ENCODE measurements at regions not wholly inside any gene's neighbourhood (a gene's known extent, or its start where the extent isn't known, plus 50 kb on each side); places are given as distances from the start of the nearest gene placed in this dataset.

GRCh38 chr2:136360790-136361189 lies 242.8 kb upstream of the CXCR4 start:
- Histone ChIP-seq H3K27ac (ENCODE audit: low read length) (no peak overlapping the region), H3K9ac (ENCODE audit: low read length in 2 of 2) (no peak overlapping the region), H3K4me3 (ENCODE audit: low read length in 2 of 2) (no peak overlapping the region), H3K9me3 (ENCODE audit: control insufficient read depth in 2 of 2, low read length in 2 of 2) (no peaks in the 10 kb centered on the region), H3K27me3 (ENCODE audit: control insufficient read depth in 1 of 2, insufficient read depth in 2 of 2, low read length in 2 of 2) (peaks cover 0 to 4% of the 10 kb centered on the region in 2 donors), H3K4me1 (ENCODE audit: control insufficient read depth, insufficient read depth, low read length) (peaks cover 3% of the 10 kb centered on the region), H3K36me3 (ENCODE audit: control insufficient read depth in 2 of 2, insufficient read depth in 2 of 2, low read length in 2 of 2) (no peaks in the 10 kb centered on the region)

GRCh38 chr2:136359121-136359965 lies 241.4 kb upstream of the CXCR4 start:
- H3K36me3 ChIP-seq (ENCODE audit: control insufficient read depth in 2 of 2, insufficient read depth in 2 of 2, low read length in 2 of 2): no peaks in the 10 kb centered on the region
- H3K9me3 ChIP-seq (ENCODE audit: control insufficient read depth in 2 of 2, low read length in 2 of 2): no peaks in the 10 kb centered on the region
- no peak overlapping the region for H3K9ac ChIP-seq (ENCODE audit: low read length in 2 of 2)
- H3K4me1 ChIP-seq (ENCODE audit: control insufficient read depth, insufficient read depth, low read length): peaks cover 3% of the 10 kb centered on the region
- H3K27me3 ChIP-seq (ENCODE audit: control insufficient read depth in 1 of 2, insufficient read depth in 2 of 2, low read length in 2 of 2): peaks cover 0 to 4% of the 10 kb centered on the region in 2 donors
- H3K27ac ChIP-seq (ENCODE audit: low read length): no peak overlapping the region
- H3K4me3 ChIP-seq (ENCODE audit: low read length in 2 of 2): no peak overlapping the region

GRCh38 chr2:136358576-136358975 lies 240.6 kb upstream of the CXCR4 start:
- peaks cover 3% of the 10 kb centered on the region for H3K4me1 ChIP-seq (ENCODE audit: control insufficient read depth, insufficient read depth, low read length)
- no peak overlapping the region for H3K9ac ChIP-seq (ENCODE audit: low read length in 2 of 2)
- no peak overlapping the region for H3K27ac ChIP-seq (ENCODE audit: low read length)
- no peaks in the 10 kb centered on the region for H3K9me3 ChIP-seq (ENCODE audit: control insufficient read depth in 2 of 2, low read length in 2 of 2)
- no peak overlapping the region for H3K4me3 ChIP-seq (ENCODE audit: low read length in 2 of 2)
- H3K27me3 ChIP-seq (ENCODE audit: control insufficient read depth in 1 of 2, insufficient read depth in 2 of 2, low read length in 2 of 2): peaks cover 0 to 4% of the 10 kb centered on the region in 2 donors
- H3K36me3 ChIP-seq (ENCODE audit: control insufficient read depth in 2 of 2, insufficient read depth in 2 of 2, low read length in 2 of 2): no peaks in the 10 kb centered on the region

- no peak overlapping the region for H3K9ac ChIP-seq (ENCODE audit: low read length in 2 of 2)
- H3K27me3 ChIP-seq (ENCODE audit: control insufficient read depth in 1 of 2, insufficient read depth in 2 of 2, low read length in 2 of 2): peaks cover 0 to 2% of the 10 kb centered on the region in 2 donors
- peaks cover 3% of the 10 kb centered on the region for H3K4me1 ChIP-seq (ENCODE audit: control insufficient read depth, insufficient read depth, low read length)
- H3K27ac ChIP-seq (ENCODE audit: low read length): no peak overlapping the region
- H3K4me3 ChIP-seq (ENCODE audit: low read length in 2 of 2): no peak overlapping the region
- no peaks in the 10 kb centered on the region for H3K9me3 ChIP-seq (ENCODE audit: control insufficient read depth in 2 of 2, low read length in 2 of 2)
- no peaks in the 10 kb centered on the region for H3K36me3 ChIP-seq (ENCODE audit: control insufficient read depth in 2 of 2, insufficient read depth in 2 of 2, low read length in 2 of 2)
Measured at GRCh38 chr2:136357007-136357380, 239.0 kb upstream of the CXCR4 start.

GRCh38 chr2:136356125-136357006 lies 238.4 kb upstream of the CXCR4 start:
- no peak overlapping the region for H3K27ac ChIP-seq (ENCODE audit: low read length)
- H3K9ac ChIP-seq (ENCODE audit: low read length in 2 of 2): no peak overlapping the region
- no peaks in the 10 kb centered on the region for H3K27me3 ChIP-seq (ENCODE audit: control insufficient read depth in 1 of 2, insufficient read depth in 2 of 2, low read length in 2 of 2)
- H3K9me3 ChIP-seq (ENCODE audit: control insufficient read depth in 2 of 2, low read length in 2 of 2): no peaks in the 10 kb centered on the region
- H3K4me1 ChIP-seq (ENCODE audit: control insufficient read depth, insufficient read depth, low read length): peaks cover 3% of the 10 kb centered on the region
- H3K4me3 ChIP-seq (ENCODE audit: low read length in 2 of 2): no peak overlapping the region
- no peaks in the 10 kb centered on the region for H3K36me3 ChIP-seq (ENCODE audit: control insufficient read depth in 2 of 2, insufficient read depth in 2 of 2, low read length in 2 of 2)

GRCh38 chr2:136351684-136352083 lies 233.7 kb upstream of the CXCR4 start:
- no peak overlapping the region for H3K27ac ChIP-seq (ENCODE audit: low read length)
- H3K36me3 ChIP-seq (ENCODE audit: control insufficient read depth in 2 of 2, insufficient read depth in 2 of 2, low read length in 2 of 2): no peaks in the 10 kb centered on the region
- no peaks in the 10 kb centered on the region for H3K27me3 ChIP-seq (ENCODE audit: control insufficient read depth in 1 of 2, insufficient read depth in 2 of 2, low read length in 2 of 2)
- H3K4me3 ChIP-seq (ENCODE audit: low read length in 2 of 2): no peak overlapping the region
- H3K9me3 ChIP-seq (ENCODE audit: control insufficient read depth in 2 of 2, low read length in 2 of 2): no peaks in the 10 kb centered on the region
- H3K9ac ChIP-seq (ENCODE audit: low read length in 2 of 2): no peak overlapping the region
- H3K4me1 ChIP-seq (ENCODE audit: control insufficient read depth, insufficient read depth, low read length): peaks cover 2% of the 10 kb centered on the region

GRCh38 chr2:136347981-136348380 lies 230.0 kb upstream of the CXCR4 start:
- Histone ChIP-seq H3K36me3 (ENCODE audit: control insufficient read depth in 2 of 2, insufficient read depth in 2 of 2, low read length in 2 of 2) (no peaks in the 10 kb centered on the region), H3K4me3 (ENCODE audit: low read length in 2 of 2) (no peak overlapping the region), H3K27me3 (ENCODE audit: control insufficient read depth in 1 of 2, insufficient read depth in 2 of 2, low read length in 2 of 2) (no peaks in the 10 kb centered on the region), H3K9me3 (ENCODE audit: control insufficient read depth in 2 of 2, low read length in 2 of 2) (no peaks in the 10 kb centered on the region), H3K9ac (ENCODE audit: low read length in 2 of 2) (no peak overlapping the region), H3K4me1 (ENCODE audit: control insufficient read depth, insufficient read depth, low read length) (no peaks in the 10 kb centered on the region), H3K27ac (ENCODE audit: low read length) (no peak overlapping the region)

- Histone ChIP-seq H3K4me3 (ENCODE audit: low read length in 2 of 2) (no peak overlapping the region), H3K36me3 (ENCODE audit: control insufficient read depth in 2 of 2, insufficient read depth in 2 of 2, low read length in 2 of 2) (no peaks in the 10 kb centered on the region), H3K9me3 (ENCODE audit: control insufficient read depth in 2 of 2, low read length in 2 of 2) (no peaks in the 10 kb centered on the region), H3K9ac (ENCODE audit: low read length in 2 of 2) (no peak overlapping the region), H3K27ac (ENCODE audit: low read length) (no peak overlapping the region), H3K27me3 (ENCODE audit: control insufficient read depth in 1 of 2, insufficient read depth in 2 of 2, low read length in 2 of 2) (no peaks in the 10 kb centered on the region), H3K4me1 (ENCODE audit: control insufficient read depth, insufficient read depth, low read length) (no peaks in the 10 kb centered on the region)
Measured at GRCh38 chr2:136344339-136344738, 226.4 kb upstream of the CXCR4 start.

GRCh38 chr2:136342138-136342537 lies 224.2 kb upstream of the CXCR4 start:
- Histone ChIP-seq H3K27ac (ENCODE audit: low read length) (no peak overlapping the region), H3K4me3 (ENCODE audit: low read length in 2 of 2) (no peak overlapping the region), H3K4me1 (ENCODE audit: control insufficient read depth, insufficient read depth, low read length) (no peaks in the 10 kb centered on the region), H3K36me3 (ENCODE audit: control insufficient read depth in 2 of 2, insufficient read depth in 2 of 2, low read length in 2 of 2) (no peaks in the 10 kb centered on the region), H3K9me3 (ENCODE audit: control insufficient read depth in 2 of 2, low read length in 2 of 2) (no peaks in the 10 kb centered on the region), H3K9ac (ENCODE audit: low read length in 2 of 2) (no peak overlapping the region), H3K27me3 (ENCODE audit: control insufficient read depth in 1 of 2, insufficient read depth in 2 of 2, low read length in 2 of 2) (no peaks in the 10 kb centered on the region)

- H3K4me1 ChIP-seq (ENCODE audit: control insufficient read depth, insufficient read depth, low read length): no peaks in the 10 kb centered on the region
- H3K36me3 ChIP-seq (ENCODE audit: control insufficient read depth in 2 of 2, insufficient read depth in 2 of 2, low read length in 2 of 2): no peaks in the 10 kb centered on the region
- H3K9me3 ChIP-seq (ENCODE audit: control insufficient read depth in 2 of 2, low read length in 2 of 2): peaks cover 0 to 3% of the 10 kb centered on the region in 2 donors
- no peak overlapping the region for H3K27ac ChIP-seq (ENCODE audit: low read length)
- no peak overlapping the region for H3K9ac ChIP-seq (ENCODE audit: low read length in 2 of 2)
- no peak overlapping the region for H3K4me3 ChIP-seq (ENCODE audit: low read length in 2 of 2)
- no peaks in the 10 kb centered on the region for H3K27me3 ChIP-seq (ENCODE audit: control insufficient read depth in 1 of 2, insufficient read depth in 2 of 2, low read length in 2 of 2)
Measured at GRCh38 chr2:136334967-136335366, 217.0 kb upstream of the CXCR4 start.

All from stomach smooth muscle (tissue), 2 donors.